Erythroblast (primary cell): ENCODE measurements at regions not wholly inside any gene's neighbourhood (a gene's known extent, or its start where the extent isn't known, plus 50 kb on each side); places are given as distances from the start of the nearest gene placed in this dataset.

Experiments
- GATA1 ChIP-seq: IDR thresholded peaks from 2 replicates; pipeline ENCODE4 v1.6.1; 2011; ENCODE audit warnings: low read depth, mild to moderate bottlenecking, control low read depth, low read length, moderate library complexity
- POLR2A ChIP-seq: IDR thresholded peaks from 2 replicates; pipeline ENCODE4 v1.6.1; 2011; ENCODE audit warnings: mild to moderate bottlenecking, low read length

DNA sequence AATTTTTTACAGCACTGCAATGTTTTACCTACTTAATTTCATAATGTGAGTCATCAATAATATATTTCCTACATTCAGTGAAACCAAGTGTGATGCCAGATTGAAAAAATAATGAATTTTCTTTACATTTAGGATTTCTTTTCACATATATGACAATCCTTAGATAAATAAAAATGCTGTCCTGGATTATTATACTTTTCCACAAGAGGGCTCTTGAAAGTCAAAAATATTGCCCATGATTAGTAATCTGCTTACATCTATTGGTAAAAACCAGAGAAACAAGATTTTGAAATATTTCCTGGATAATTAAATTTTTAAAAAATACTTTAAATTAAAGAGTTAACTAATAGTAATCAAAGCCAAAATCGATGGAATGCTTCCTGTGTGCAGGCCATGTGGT lies 86.8 kb upstream of the PLPPR4 start:
- TF ChIP-seq POLR2A (no peak), GATA1 (no peak)
